Small intestine (tissue), 7 donors: ENCODE measurements at regions not wholly inside any gene's neighbourhood (a gene's known extent, or its start where the extent isn't known, plus 50 kb on each side); places are given as distances from the start of the nearest gene placed in this dataset.
A peak's percentile ranks its signal among the peaks of the same experiment; 100 is the strongest.

Experiments
- DNase-seq, 2 donors: peaks; one replicate each; pipeline versions ENCODE4 v3.0.0 to v3.0.0-alpha.2; 2013
- FAIRE-seq: peaks from 2 replicates; lab custom pipeline; 2012; peaks lifted over from hg19 to GRCh38; lab: Jason Lieb, UNC
- H3K27ac ChIP-seq, 3 donors: one replicate each; pipeline ENCODE4 v1.5.1; 2013; ENCODE audit warnings: low read length in 2 of 3, mild to moderate bottlenecking in 2 of 3, control low read depth in 1 of 3, inconsistent platforms in 1 of 3, low read depth in 1 of 3, moderate library complexity in 1 of 3
- H3K27me3 ChIP-seq, 3 donors: one replicate each; pipeline ENCODE4 v1.6.1; 2013; ENCODE audit warnings: low read length in 3 of 3, inconsistent platforms in 1 of 3; ENCODE audit not compliant: control insufficient read depth in 3 of 3, insufficient read depth in 3 of 3
- H3K36me3 ChIP-seq, 3 donors: one replicate each; pipeline ENCODE4 v1.6.1; 2013; ENCODE audit warnings: low read length in 3 of 3, inconsistent platforms in 1 of 3, low read depth in 1 of 3, mild to moderate bottlenecking in 1 of 3, moderate library complexity in 1 of 3; ENCODE audit not compliant: control insufficient read depth in 3 of 3, insufficient read depth in 2 of 3
- H3K4me1 ChIP-seq, 3 donors: one replicate each; pipeline ENCODE4 v1.6.1; 2013; ENCODE audit warnings: low read length in 2 of 3, inconsistent platforms in 1 of 3, low read depth in 1 of 3, mild to moderate bottlenecking in 1 of 3, moderate library complexity in 1 of 3; ENCODE audit not compliant: control insufficient read depth in 3 of 3, insufficient read depth in 2 of 3
- H3K4me3 ChIP-seq, 3 donors: one replicate each; pipeline ENCODE4 v1.5.1; 2013; ENCODE audit warnings: low read length in 3 of 3, control low read depth in 1 of 3, inconsistent platforms in 1 of 3, low read depth in 1 of 3, mild to moderate bottlenecking in 1 of 3, moderate library complexity in 1 of 3
- H3K9me3 ChIP-seq, 2 donors: one replicate each; pipeline ENCODE4 v1.6.1; 2013; ENCODE audit warnings: low read depth in 1 of 2, low read length in 1 of 2; ENCODE audit not compliant: control insufficient read depth in 2 of 2, insufficient read depth in 1 of 2
- WGBS, 3 donors: extraction: QIAGEN DNeasy Blood & Tissue Kit; methylation state at CpG; one replicate each; pipeline ENCODE4 v1.1.7; 2013; 5-methylcytosine and 5-hydroxymethylcytosine counted together
- donor health status: healthy with polysubstance abuse.
- donor health status: control.
- donor health status: control.
- donor health status: Bipolar disorder and iron deficiency.
- donor health status: healthy.

- Histone ChIP-seq H3K4me3 (no peak overlapping the region), H3K4me1 (no peaks in the 10 kb centered on the region), H3K9me3 (no peaks in the 10 kb centered on the region), H3K27ac (peak overlapping the region in 2 of 3 donors; percentile 41 to 53), H3K27me3 (no peaks in the 10 kb centered on the region), H3K36me3 (no peaks in the 10 kb centered on the region)
- FAIRE-seq (no peak), DNase-seq (no peak)
- WGBS, 3 donors, result 66 to 89% (median 75%) methylated on average over 5 of the region's 5 CpGs
Measured at GRCh38 chr2:46239175-46239846, 57.9 kb upstream of the EPAS1 start.

GRCh38 chr2:46239847-46240181 is 57.4 kb upstream of the EPAS1 start:
- no peaks in the 10 kb centered on the region for H3K36me3 ChIP-seq
- FAIRE-seq, result no peak
- H3K27me3 ChIP-seq, result no peaks in the 10 kb centered on the region
- H3K4me1 ChIP-seq, result no peaks in the 10 kb centered on the region
- no peaks in the 10 kb centered on the region for H3K9me3 ChIP-seq
- 82 to 88% (median 85%) methylated on average over 4 of the region's 4 CpGs for WGBS, 3 donors
- H3K27ac ChIP-seq, result peak overlapping the region in 1 of 3 donors; percentile 41
- no peak overlapping the region for H3K4me3 ChIP-seq
- peak in 1 of 2 donors; percentile 63 for DNase-seq

- DNase-seq (no peak), FAIRE-seq (no peak)
- Histone ChIP-seq H3K27ac (no peak overlapping the region), H3K4me1 (no peaks in the 10 kb centered on the region), H3K9me3 (no peaks in the 10 kb centered on the region), H3K4me3 (no peak overlapping the region), H3K36me3 (no peaks in the 10 kb centered on the region), H3K27me3 (no peaks in the 10 kb centered on the region)
- 41 to 61% (median 52%) methylated on average over 2 of the region's 2 CpGs for WGBS, 3 donors
Measured at GRCh38 chr2:46241344-46241743, 55.9 kb upstream of the EPAS1 start.

- DNase-seq (no peak), FAIRE-seq (no peak)
- WGBS, 3 donors, result 95 to 97% (median 97%) methylated on average over 7 of the region's 7 CpGs
- Histone ChIP-seq H3K9me3 (no peaks in the 10 kb centered on the region), H3K36me3 (no peaks in the 10 kb centered on the region), H3K4me1 (no peaks in the 10 kb centered on the region), H3K4me3 (no peak overlapping the region), H3K27me3 (no peaks in the 10 kb centered on the region), H3K27ac (no peak overlapping the region)
Measured at GRCh38 chr2:46245869-46246268, 51.3 kb upstream of the EPAS1 start.

- no peaks in the 10 kb centered on the region for H3K36me3 ChIP-seq
- no peak for FAIRE-seq
- no peaks in the 10 kb centered on the region for H3K9me3 ChIP-seq
- H3K27me3 ChIP-seq, result no peaks in the 10 kb centered on the region
- no peak for DNase-seq
- no peak overlapping the region for H3K4me3 ChIP-seq
- no peak overlapping the region for H3K27ac ChIP-seq
- no peaks in the 10 kb centered on the region for H3K4me1 ChIP-seq
- WGBS, 3 donors, result 75 to 82% (median 78%) methylated on average over 1 of the region's 1 CpG
Measured at GRCh38 chr2:46246790-46247189, 50.4 kb upstream of the EPAS1 start.
